ENCODE measurements at regions not wholly inside any gene's neighbourhood (a gene's known extent, or its start where the extent isn't known, plus 50 kb on each side); places are given as distances from the start of the nearest gene placed in this dataset.

DNA sequence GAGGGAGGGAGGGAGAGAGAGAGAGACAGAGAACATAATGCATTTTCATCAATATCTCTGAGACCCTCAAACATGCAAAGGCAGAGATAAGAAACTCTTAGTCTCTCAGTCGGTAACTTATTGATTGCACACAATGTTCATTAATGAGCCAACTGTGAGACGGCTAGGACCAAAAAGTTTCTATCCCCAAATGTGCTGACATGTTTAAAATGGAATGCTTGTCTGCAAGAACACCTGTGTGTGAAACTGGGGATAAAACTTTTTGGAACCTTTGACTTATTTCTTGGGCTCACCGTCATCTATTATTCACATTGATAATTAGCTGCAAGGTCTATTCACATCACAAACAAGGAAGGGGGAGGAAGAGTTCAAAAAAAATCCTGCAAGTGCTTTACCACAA, 477.9 kb downstream of the STIM2 start:
- ChIA-PET POLR2A (ENCODE audit: unreplicated experiment) (no interaction called here), CTCF (no interaction called here)
- no peak overlapping the region for H3K4me2 ChIP-seq
- H3K9me3 ChIP-seq (ENCODE audit: insufficient read depth, low read depth), result no peaks in the 10 kb centered on the region
- no peaks in the 10 kb centered on the region for H3K27me3 ChIP-seq (ENCODE audit: insufficient read depth, low read depth)
- H2AFZ ChIP-seq, result no peak overlapping the region
- no peaks in the 10 kb centered on the region for H3K36me3 ChIP-seq (ENCODE audit: low read depth)
- TF ChIP-seq, protein P1, sequence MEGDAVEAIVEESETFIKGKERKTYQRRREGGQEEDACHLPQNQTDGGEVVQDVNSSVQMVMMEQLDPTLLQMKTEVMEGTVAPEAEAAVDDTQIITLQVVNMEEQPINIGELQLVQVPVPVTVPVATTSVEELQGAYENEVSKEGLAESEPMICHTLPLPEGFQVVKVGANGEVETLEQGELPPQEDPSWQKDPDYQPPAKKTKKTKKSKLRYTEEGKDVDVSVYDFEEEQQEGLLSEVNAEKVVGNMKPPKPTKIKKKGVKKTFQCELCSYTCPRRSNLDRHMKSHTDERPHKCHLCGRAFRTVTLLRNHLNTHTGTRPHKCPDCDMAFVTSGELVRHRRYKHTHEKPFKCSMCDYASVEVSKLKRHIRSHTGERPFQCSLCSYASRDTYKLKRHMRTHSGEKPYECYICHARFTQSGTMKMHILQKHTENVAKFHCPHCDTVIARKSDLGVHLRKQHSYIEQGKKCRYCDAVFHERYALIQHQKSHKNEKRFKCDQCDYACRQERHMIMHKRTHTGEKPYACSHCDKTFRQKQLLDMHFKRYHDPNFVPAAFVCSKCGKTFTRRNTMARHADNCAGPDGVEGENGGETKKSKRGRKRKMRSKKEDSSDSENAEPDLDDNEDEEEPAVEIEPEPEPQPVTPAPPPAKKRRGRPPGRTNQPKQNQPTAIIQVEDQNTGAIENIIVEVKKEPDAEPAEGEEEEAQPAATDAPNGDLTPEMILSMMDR (conservative IDR thresholded peaks at IDR 0.05), result no peak
- TF ChIP-seq EZH2 (IDR thresholded peaks at IDR 0.05; ENCODE audit: low read depth), result no peak
- no peaks in the 10 kb centered on the region for H3K4me1 ChIP-seq (replicated peaks; ENCODE audit: insufficient read depth)
- no peaks in the 10 kb centered on the region for H3K79me2 ChIP-seq (ENCODE audit: low read depth)
- BruUV-seq (replicated peaks), result no TSS peak
- DNase-seq, result no peak
- no peak overlapping the region for H3K4me3 ChIP-seq
- H3K9me2 ChIP-seq (ENCODE audit: insufficient read depth), result no peaks in the 10 kb centered on the region
- intact Hi-C loops (cut with micrococcal nuclease; ENCODE audit: unreplicated experiment), result no loop called here
- no peak overlapping the region for H3K27ac ChIP-seq
- H3F3A ChIP-seq (ENCODE audit: insufficient read depth, low read depth), result no peaks in the 10 kb centered on the region
- no peaks in the 10 kb centered on the region for H4K20me1 ChIP-seq (ENCODE audit: insufficient read depth)

GRCh38 chr4:27343411-27343810, 482.8 kb downstream of the STIM2 start:
- TF ChIP-seq, protein P1 (conservative IDR thresholded peaks at IDR 0.05), result no peak
- TF ChIP-seq EZH2 (IDR thresholded peaks at IDR 0.05; ENCODE audit: low read depth), result no peak
- Histone ChIP-seq H3K36me3 (ENCODE audit: low read depth) (no peaks in the 10 kb centered on the region), H2AFZ (no peak overlapping the region), H3K9me2 (ENCODE audit: insufficient read depth) (no peaks in the 10 kb centered on the region), H3K79me2 (ENCODE audit: low read depth) (no peaks in the 10 kb centered on the region), H3K4me2 (no peak overlapping the region), H4K20me1 (ENCODE audit: insufficient read depth) (no peaks in the 10 kb centered on the region), H3K27me3 (ENCODE audit: insufficient read depth, low read depth) (no peaks in the 10 kb centered on the region), H3K4me3 (no peak overlapping the region), H3K4me1 (replicated peaks; ENCODE audit: insufficient read depth) (no peaks in the 10 kb centered on the region), H3F3A (ENCODE audit: insufficient read depth, low read depth) (no peaks in the 10 kb centered on the region), H3K9me3 (ENCODE audit: insufficient read depth, low read depth) (no peaks in the 10 kb centered on the region), H3K27ac (no peak overlapping the region)
- no peak for DNase-seq
- ChIA-PET CTCF (no interaction called here), POLR2A (ENCODE audit: unreplicated experiment) (no interaction called here)
- intact Hi-C loops (cut with micrococcal nuclease; ENCODE audit: unreplicated experiment), result no loop called here
- BruUV-seq (replicated peaks), result no TSS peak

- intact Hi-C loops (cut with micrococcal nuclease; ENCODE audit: unreplicated experiment), result no loop called here
- TF ChIP-seq, protein P1 (conservative IDR thresholded peaks at IDR 0.05), result no peak
- TF ChIP-seq EZH2 (IDR thresholded peaks at IDR 0.05; ENCODE audit: low read depth), result no peak
- Histone ChIP-seq H3K4me2 (no peak overlapping the region), H3K9me2 (ENCODE audit: insufficient read depth) (no peaks in the 10 kb centered on the region), H3K4me3 (no peak overlapping the region), H3K9me3 (ENCODE audit: insufficient read depth, low read depth) (no peaks in the 10 kb centered on the region), H3K27me3 (ENCODE audit: insufficient read depth, low read depth) (no peaks in the 10 kb centered on the region), H3K4me1 (replicated peaks; ENCODE audit: insufficient read depth) (no peaks in the 10 kb centered on the region; the same call in 1 of the 2 replicates), H3K27ac (no peak overlapping the region), H3K36me3 (ENCODE audit: low read depth) (no peaks in the 10 kb centered on the region), H3F3A (ENCODE audit: insufficient read depth, low read depth) (no peaks in the 10 kb centered on the region), H3K79me2 (ENCODE audit: low read depth) (no peaks in the 10 kb centered on the region), H4K20me1 (ENCODE audit: insufficient read depth) (no peaks in the 10 kb centered on the region), H2AFZ (no peak overlapping the region)
- no TSS peak for BruUV-seq (replicated peaks)
- ChIA-PET POLR2A (ENCODE audit: unreplicated experiment) (no interaction called here), CTCF (no interaction called here)
- DNase-seq, result no peak
These were observed 489.5 kb downstream of the STIM2 start for GRCh38 chr4:27350161-27350560.
